GM12878 (cell line): ENCODE measurements at regions not wholly inside any gene's neighbourhood (a gene's known extent, or its start where the extent isn't known, plus 50 kb on each side); places are given as distances from the start of the nearest gene placed in this dataset.

ENCODE experiments used
- ATAC-seq: fragments of 200-7000 bp; cut with Tn5 transposase; 3 replicates; pipeline ENCODE4 v1.9.1; 2020; ENCODE audit warnings: mild to moderate bottlenecking, moderate library complexity
- BruUV-seq: library from RNA; stranded (reverse); fragments of 400-500 nt; replicated peaks from 2 replicates; lab custom pipeline; 2021; lab: Mats Ljungman, UMichigan
- CTCF ChIA-PET: fragments of 300-600 bp; sonication (Branson Sonifier 250); formaldehyde crosslinking; extraction: SDS; loops from one replicate; lab custom pipeline; 2021; ENCODE audit warnings: inconsistent platforms; lab: Yijun Ruan, JAX
- POLR2A ChIA-PET: fragments of 350-600 bp; formaldehyde crosslinking; extraction: SDS; loops from one replicate; lab custom pipeline; 2021; ENCODE audit warnings: inconsistent platforms; lab: Charles Lee
- RAD21 ChIA-PET: fragments of 300-600 bp; sonication (Branson Sonifier 250); formaldehyde crosslinking; loops from one replicate; lab custom pipeline; 2023; ENCODE audit warnings: antibody characterized with exemption; ENCODE audit not compliant: unreplicated experiment; lab: Charles Lee
- SMC1A ChIA-PET: fragments of 300-600 bp; sonication (Branson Sonifier 250); formaldehyde crosslinking; loops from one replicate; lab custom pipeline; 2023; ENCODE audit not compliant: unreplicated experiment, uncharacterized antibody; lab: Charles Lee
- DNase-seq: peaks from one replicate; pipeline ENCODE4 v3.0.0-alpha.2; 2011; ENCODE audit warnings: low read depth, low spot score
- FAIRE-seq: peaks from 3 replicates; lab custom pipeline; 2011; peaks lifted over from hg19 to GRCh38; lab: Jason Lieb, UNC
- H2AFZ ChIP-seq: 2 replicates; pipeline ENCODE4 v1.6.0; 2011; ENCODE audit warnings: low read depth, low read length, control low read depth; ENCODE audit not compliant: control insufficient read depth
- H3K27ac ChIP-seq: 2 replicates; pipeline ENCODE4 v1.5.1; 2011; ENCODE audit warnings: control low read depth; ENCODE audit not compliant: control insufficient read depth, insufficient read depth
- H3K27me3 ChIP-seq, 2 experiments: replicated peaks in 1 of 2; 2 replicates each; pipeline versions ENCODE4 v1.6.0 to v1.6.1; 2011; ENCODE audit warnings: low read length in 1 of 2; ENCODE audit not compliant: control insufficient read depth in 2 of 2, insufficient read depth in 2 of 2
- H3K36me3 ChIP-seq, 2 experiments: 2 replicates each; pipeline ENCODE4 v1.5.1; 2011; ENCODE audit warnings: low read length in 1 of 2; ENCODE audit not compliant: control insufficient read depth in 2 of 2, insufficient read depth in 2 of 2
- H3K4me1 ChIP-seq: 2 replicates; pipeline ENCODE4 v1.6.1; 2011; ENCODE audit warnings: mild to moderate bottlenecking, low read length, moderate library complexity, mixed read lengths; ENCODE audit not compliant: control insufficient read depth, insufficient read depth
- H3K4me2 ChIP-seq: 2 replicates; pipeline ENCODE4 v1.6.0; 2011; ENCODE audit warnings: control low read depth; ENCODE audit not compliant: control insufficient read depth, insufficient read depth
- H3K4me3 ChIP-seq: fragments of 200-600 bp; sonication (generic); 2 replicates; pipeline ENCODE4 v1.5.1; 2016
- H3K79me2 ChIP-seq: 2 replicates; pipeline ENCODE4 v1.6.0; 2011; ENCODE audit warnings: low read length; ENCODE audit not compliant: control insufficient read depth, insufficient read depth
- H3K9ac ChIP-seq: 2 replicates; pipeline ENCODE4 v1.8.0; 2011; ENCODE audit warnings: low read length, control low read depth, mixed read lengths; ENCODE audit not compliant: control insufficient read depth, insufficient read depth
- H3K9me3 ChIP-seq: replicated peaks from 3 replicates; pipeline ENCODE4 v1.5.1; 2011; ENCODE audit warnings: mild to moderate bottlenecking, low read length; ENCODE audit not compliant: control insufficient read depth, insufficient read depth
- H4K20me1 ChIP-seq: 2 replicates; pipeline ENCODE4 v1.6.0; 2011; ENCODE audit not compliant: control insufficient read depth, insufficient read depth
- BCL3 ChIP-seq: IDR thresholded peaks from 2 replicates; pipeline ENCODE4 v1.6.1; 2011; ENCODE audit warnings: borderline replicate concordance, low read depth, mild to moderate bottlenecking, moderate library complexity, low read length; ENCODE audit not compliant: insufficient read depth, poor library complexity, severe bottlenecking
- CHD2 ChIP-seq: IDR thresholded peaks from 2 replicates; pipeline ENCODE4 v1.6.1; 2011; ENCODE audit warnings: low read depth, low read length, improper control_type of control experiment, borderline replicate concordance
- E4F1 ChIP-seq: fragments of 450-650 bp; IDR thresholded peaks from 2 replicates; pipeline ENCODE4 v1.6.1; 2018; ENCODE audit warnings: borderline replicate concordance, mild to moderate bottlenecking; ENCODE audit not compliant: partially characterized antibody
- IRF5 ChIP-seq: fragments of 450-650 bp; IDR thresholded peaks from 2 replicates; pipeline ENCODE4 v1.6.1; 2017; ENCODE audit warnings: borderline replicate concordance
- MAX ChIP-seq: IDR thresholded peaks from 2 replicates; pipeline ENCODE4 v1.6.1; 2012; ENCODE audit warnings: low read depth, low read length, improper control_type of control experiment
- MEF2A ChIP-seq: IDR thresholded peaks from 2 replicates; pipeline ENCODE4 v1.6.1; 2011; ENCODE audit warnings: low read depth, mild to moderate bottlenecking, low read length, moderate library complexity; ENCODE audit not compliant: insufficient read depth
- MYB ChIP-seq: fragments of 150-350 bp; IDR thresholded peaks from 2 replicates; pipeline ENCODE4 v1.6.1; 2014; ENCODE audit warnings: mild to moderate bottlenecking, low read depth, low read length, borderline replicate concordance
- NBN ChIP-seq: fragments of 450-650 bp; IDR thresholded peaks from 2 replicates; pipeline ENCODE4 v1.6.1; 2016
- NFYA ChIP-seq: IDR thresholded peaks from 2 replicates; pipeline ENCODE4 v1.6.1; 2011; ENCODE audit warnings: low read depth, mild to moderate bottlenecking, low read length, improper control_type of control experiment, borderline replicate concordance
- NKRF ChIP-seq: fragments of 450-650 bp; conservative IDR thresholded peaks from 2 replicates; pipeline ENCODE4 v1.6.1; 2017; ENCODE audit warnings: mild to moderate bottlenecking, moderate library complexity
- POLR2AphosphoS2 ChIP-seq: IDR thresholded peaks from 2 replicates; pipeline ENCODE4 v1.6.1; 2011; ENCODE audit warnings: low read depth, mild to moderate bottlenecking, low read length, improper control_type of control experiment, moderate library complexity
- SMAD1 ChIP-seq: fragments of 450-650 bp; IDR thresholded peaks from 2 replicates; pipeline ENCODE4 v1.6.1; 2018; ENCODE audit warnings: mild to moderate bottlenecking, low read depth; ENCODE audit not compliant: partially characterized antibody
- SREBF2 ChIP-seq: IDR thresholded peaks from 2 replicates; pipeline ENCODE4 v1.6.1; 2012; ENCODE audit warnings: mild to moderate bottlenecking, low read length
- ZNF274 ChIP-seq: IDR thresholded peaks from one replicate; pipeline ENCODE4 v1.8.0; 2011; ENCODE audit not compliant: insufficient read length, insufficient read depth
- WGBS: methylation state at CpG from one replicate; pipeline ENCODE4 v1.1.6; 2016; ENCODE audit warnings: low lambda C conversion rate; ENCODE audit not compliant: insufficient replicate concordance, insufficient coverage; ENCODE audit errors: missing lambda C conversion rate; 5-methylcytosine and 5-hydroxymethylcytosine counted together
- in situ Hi-C: fragments of 300-500 bp; cut with MboI; formaldehyde crosslinking; loops from 9 replicates; pipeline ENCODE4 v1.14.3; 2018; ENCODE audit warnings: mixed read lengths
- intact Hi-C: fragments of 100-400 bp; cut with micrococcal nuclease; formaldehyde crosslinking; loops from one replicate; pipeline ENCODE4 v1.14.2; 2022; ENCODE audit not compliant: unreplicated experiment

GRCh38 chr5:98576275-98576674, 197.2 kb upstream of the RGMB start (continued):
- TF ChIP-seq NKRF: no peak
- no peak for TF ChIP-seq NBN
- no peak for TF ChIP-seq MAX
- TF ChIP-seq IRF5: no peak
- TF ChIP-seq POLR2AphosphoS2: no peak
- TF ChIP-seq BCL3: no peak
- no peak for TF ChIP-seq NFYA

GRCh38 chr5:98578438-98578837, 195.0 kb upstream of the RGMB start:
- WGBS: 0% methylated on average over 1 of the region's 1 CpG
- TF ChIP-seq MYB (no peak), IRF5 (no peak), MEF2A (no peak), E4F1 (no peak), CHD2 (no peak), SREBF2 (no peak), ZNF274 (no peak), SMAD1 (no peak)

More at GRCh38 chr5:98578438-98578837, 195.0 kb upstream of the RGMB start:
- SMC1A ChIA-PET: no interaction called here
- RAD21 ChIA-PET: no interaction called here
- no peaks in the 10 kb centered on the region for H3K27me3 ChIP-seq
- ATAC-seq (no peak), FAIRE-seq (no peak), DNase-seq (no peak)
- intact Hi-C loops (no loop called here), in situ Hi-C loops (no loop called here)
- H3K79me2 ChIP-seq: no peaks in the 10 kb centered on the region
- no peak overlapping the region for H3K27ac ChIP-seq
- no peak overlapping the region for H3K4me2 ChIP-seq
- POLR2A ChIA-PET: no interaction called here
- no peaks in the 10 kb centered on the region for H3K4me1 ChIP-seq
- H4K20me1 ChIP-seq: no peaks in the 10 kb centered on the region
- CTCF ChIA-PET: no interaction called here
- no peaks in the 10 kb centered on the region for H3K9me3 ChIP-seq
- no peak overlapping the region for H3K4me3 ChIP-seq
- H3K36me3 ChIP-seq: no peaks in the 10 kb centered on the region
- H3K9ac ChIP-seq: no peak overlapping the region
- no TSS peak for BruUV-seq
- H2AFZ ChIP-seq: no peak overlapping the region
